HepG2 (cell line): ENCODE measurements at regions not wholly inside any gene's neighbourhood (a gene's known extent, or its start where the extent isn't known, plus 50 kb on each side); places are given as distances from the start of the nearest gene placed in this dataset.

ENCODE experiments used
- ATAC-seq: fragments of 200-7000 bp; cut with Tn5 transposase; 3 replicates; pipeline ENCODE4 v1.9.1; 2020; ENCODE audit warnings: mild to moderate bottlenecking, moderate library complexity
- BruUV-seq: library from RNA; stranded (reverse); fragments of 400-500 nt; replicated peaks from 2 replicates; lab custom pipeline; 2021; lab: Mats Ljungman, UMichigan
- CTCF ChIA-PET: fragments of 300-600 bp; formaldehyde crosslinking; extraction: SDS; loops from one replicate; lab custom pipeline; 2021; ENCODE audit warnings: low total read pairs, inconsistent platforms, low intra/inter-chr PET ratio; lab: Yijun Ruan, JAX
- POLR2A ChIA-PET: fragments of 350-600 bp; sonication (Branson Sonifier 250); formaldehyde crosslinking; loops from one replicate; lab custom pipeline; 2020; ENCODE audit warnings: antibody characterized with exemption, inconsistent platforms; lab: Yijun Ruan, JAX
- DNase-seq: peaks from one replicate; pipeline ENCODE4 v3.0.0-alpha.2; 2015; ENCODE audit warnings: low spot score
- FAIRE-seq: peaks from 3 replicates; lab custom pipeline; 2011; peaks lifted over from hg19 to GRCh38; lab: Jason Lieb, UNC
- H2AFZ ChIP-seq: one replicate; pipeline ENCODE4 v1.6.1; 2011; ENCODE audit warnings: low read length, inconsistent platforms
- H3K27ac ChIP-seq: fragments of 300-600 bp; 3 replicates; pipeline ENCODE4 v1.8.0; 2011; ENCODE audit warnings: mixed run types, mild to moderate bottlenecking, mixed read lengths, low read length, inconsistent platforms; ENCODE audit not compliant: insufficient read depth; ENCODE audit errors: extremely low read length
- H3K27me3 ChIP-seq, 2 experiments: fragments of 200-600 bp in 1 of 2; 2 replicates in 1 of 2; 3 replicates in 1 of 2; pipeline versions ENCODE4 v1.6.0 to v1.8.0; 2011; ENCODE audit warnings: low read length in 2 of 2, mild to moderate bottlenecking in 2 of 2, moderate library complexity in 2 of 2, inconsistent platforms in 1 of 2; ENCODE audit not compliant: insufficient read depth in 2 of 2, control insufficient read depth in 1 of 2
- H3K36me3 ChIP-seq, 2 experiments: fragments of 200-600 bp in 1 of 2; replicated peaks in 1 of 2; 2 replicates in 1 of 2; 3 replicates in 1 of 2; pipeline versions ENCODE4 v1.5.1 to v1.8.0; 2011; ENCODE audit warnings: low read length in 2 of 2, inconsistent platforms in 1 of 2; ENCODE audit not compliant: insufficient read depth in 2 of 2, control insufficient read depth in 1 of 2
- H3K4me1 ChIP-seq: 2 replicates; pipeline ENCODE4 v1.5.1; 2012; ENCODE audit warnings: low read length, inconsistent platforms; ENCODE audit not compliant: insufficient read depth
- H3K4me2 ChIP-seq: 2 replicates; pipeline ENCODE4 v1.6.0; 2011; ENCODE audit warnings: low read depth, low read length, inconsistent platforms
- H3K4me3 ChIP-seq, 3 experiments: fragments of 200-600 bp in 1 of 3; sonication (generic), shearing (Covaris generic) in 1 of 3; replicated peaks in 1 of 3; 2 replicates each; pipeline ENCODE4 v1.5.1; 2011 to 2016; ENCODE audit warnings: low read length in 3 of 3, inconsistent platforms in 2 of 3, low read depth in 2 of 3, mild to moderate bottlenecking in 2 of 3, control low read depth in 1 of 3, mixed read lengths in 1 of 3; ENCODE audit not compliant: insufficient read depth in 1 of 3
- H3K79me2 ChIP-seq: one replicate; pipeline ENCODE4 v1.6.1; 2011; ENCODE audit warnings: low read length, inconsistent platforms; ENCODE audit not compliant: insufficient read depth
- H3K9ac ChIP-seq: 2 replicates; pipeline ENCODE4 v1.6.0; 2011; ENCODE audit warnings: mild to moderate bottlenecking, low read depth, low read length, inconsistent platforms; ENCODE audit not compliant: insufficient read depth
- H3K9me3 ChIP-seq: 2 replicates; pipeline ENCODE4 v1.5.1; 2012; ENCODE audit warnings: mild to moderate bottlenecking, low read length
- H4K20me1 ChIP-seq: 2 replicates; pipeline ENCODE4 v1.6.0; 2011; ENCODE audit warnings: inconsistent platforms, mild to moderate bottlenecking, low read length, moderate library complexity; ENCODE audit not compliant: insufficient read depth
- ADNP ChIP-seq: sonication (generic); formaldehyde crosslinking; IDR thresholded peaks from 2 replicates; pipeline ENCODE4 v1.4.0; 2020; ENCODE audit warnings: missing genetic modification reagents
- IRF1 ChIP-seq: sonication (generic); formaldehyde crosslinking; IDR thresholded peaks from 2 replicates; pipeline ENCODE4 v1.4.0; 2020; ENCODE audit warnings: low read depth, mild to moderate bottlenecking, missing genetic modification reagents
- PHF21A ChIP-seq: sonication (generic); formaldehyde crosslinking; IDR thresholded peaks from 2 replicates; pipeline ENCODE4 v1.5.0; 2020; ENCODE audit warnings: mild to moderate bottlenecking, missing genetic modification reagents
- TAF1 ChIP-seq: sonication (generic); formaldehyde crosslinking; IDR thresholded peaks from 2 replicates; pipeline ENCODE4 v1.4.0; 2020; ENCODE audit warnings: missing genetic modification reagents
- ZNF326 ChIP-seq: sonication (generic); formaldehyde crosslinking; IDR thresholded peaks from 2 replicates; pipeline ENCODE4 v1.4.0; 2020; ENCODE audit warnings: missing genetic modification reagents, borderline replicate concordance
- ZNF343 ChIP-seq: sonication (generic); formaldehyde crosslinking; IDR thresholded peaks from 2 replicates; pipeline ENCODE4 v1.4.0; 2020; ENCODE audit warnings: mild to moderate bottlenecking, missing genetic modification reagents
- ZNF629 ChIP-seq: sonication (generic); formaldehyde crosslinking; conservative IDR thresholded peaks from 2 replicates; pipeline ENCODE4 v1.5.0; 2020; ENCODE audit warnings: missing genetic modification reagents
- ZNF678 ChIP-seq: sonication (generic); formaldehyde crosslinking; IDR thresholded peaks from 2 replicates; pipeline ENCODE4 v1.4.0; 2020; ENCODE audit warnings: mild to moderate bottlenecking, missing genetic modification reagents
- ZNF768 ChIP-seq: sonication (generic); formaldehyde crosslinking; IDR thresholded peaks from 2 replicates; pipeline ENCODE4 v1.4.0; 2020; ENCODE audit warnings: missing genetic modification reagents
- ZNF883 ChIP-seq: sonication (generic); formaldehyde crosslinking; IDR thresholded peaks from 2 replicates; pipeline ENCODE4 v1.5.1; 2020; ENCODE audit warnings: mild to moderate bottlenecking, missing genetic modification reagents; ENCODE audit errors: not compliant biosample characterization
- WGBS: methylation state at CpG from one replicate; pipeline ENCODE4 v1.1.6; 2017; ENCODE audit warnings: low lambda C conversion rate; 5-methylcytosine and 5-hydroxymethylcytosine counted together
- in situ Hi-C: cut with HindIII; loops from 2 replicates; pipeline ENCODE4 v1.10.0; 2017; ENCODE audit warnings: low pct_unique_long_range_greater_than_20kb; ENCODE audit not compliant: extremely low pct_ligation_motif_present
- intact Hi-C: fragments of 100-400 bp; cut with micrococcal nuclease; formaldehyde crosslinking; loops from one replicate; pipeline ENCODE4 v1.10.0; 2022; ENCODE audit not compliant: unreplicated experiment

DNA sequence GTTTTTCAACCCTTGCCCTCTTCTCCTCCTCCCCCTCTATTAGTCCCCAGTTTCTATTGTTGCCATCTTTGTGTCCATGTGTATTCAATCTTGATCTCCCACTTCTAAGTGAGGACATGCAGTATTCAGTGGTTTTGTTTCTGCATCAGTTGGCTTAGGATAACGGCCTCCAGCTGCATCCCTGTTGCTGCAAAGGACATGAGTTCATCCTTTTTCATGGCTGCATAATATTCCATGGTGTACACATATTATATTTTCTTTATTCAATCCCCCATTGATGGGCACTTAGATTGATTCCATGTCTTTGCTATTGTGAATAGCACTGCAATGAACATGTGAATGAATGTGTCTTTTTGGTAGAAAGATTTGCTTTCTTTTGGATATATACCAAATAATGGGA lies 190.4 kb upstream of the LYZL1 start:
- no peak overlapping the region for H3K4me2 ChIP-seq
- H3K9me3 ChIP-seq = no peaks in the 10 kb centered on the region
- FAIRE-seq = no peak
- BruUV-seq = no TSS peak
- H3K27ac ChIP-seq = no peak overlapping the region
- no peak for DNase-seq
- H2AFZ ChIP-seq = no peak overlapping the region
- in situ Hi-C loops (no loop called here), intact Hi-C loops (no loop called here)
- ChIA-PET CTCF (no interaction called here), POLR2A (no interaction called here)
- no peak for TF ChIP-seq ZNF768
- TF ChIP-seq ZNF678 (CRISPR knock-in tag) = no peak
- TF ChIP-seq ADNP (CRISPR knock-in tag) = no peak
- TF ChIP-seq IRF1 (CRISPR knock-in tag) = no peak
- TF ChIP-seq PHF21A (CRISPR knock-in tag) = no peak
- no peak for TF ChIP-seq ZNF883 (CRISPR knock-in tag)
- TF ChIP-seq TAF1 (CRISPR knock-in tag) = no peak
- no peaks in the 10 kb centered on the region for H3K27me3 ChIP-seq
- no peaks in the 10 kb centered on the region for H4K20me1 ChIP-seq
- no peaks in the 10 kb centered on the region for H3K36me3 ChIP-seq
- H3K4me1 ChIP-seq = no peaks in the 10 kb centered on the region
- H3K9ac ChIP-seq = no peak overlapping the region
- H3K79me2 ChIP-seq = no peaks in the 10 kb centered on the region
- H3K4me3 ChIP-seq = no peak overlapping the region
- ATAC-seq = no peak
- WGBS = 0% methylated on average over 1 of the region's 1 CpG

DNA sequence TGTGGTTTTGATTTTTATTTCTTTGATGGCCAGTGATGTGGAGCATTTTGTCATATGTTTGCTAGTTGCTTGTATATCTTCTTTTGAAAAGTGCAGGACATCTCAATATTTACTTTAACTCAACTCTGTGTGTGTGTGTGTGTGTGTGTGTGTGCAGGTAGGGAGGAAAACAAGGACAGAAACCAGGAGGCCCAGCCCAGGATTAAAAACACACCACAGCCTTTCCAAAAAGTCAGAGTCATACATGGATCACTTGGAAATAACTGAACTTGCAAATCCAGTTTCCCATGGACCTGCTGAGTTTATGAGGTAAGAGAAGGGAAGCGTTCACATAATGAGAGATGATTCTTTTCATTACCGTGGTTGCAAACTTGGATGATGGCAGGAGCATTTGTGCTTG lies 189.9 kb upstream of the LYZL1 start:
- intact Hi-C loops (no loop called here), in situ Hi-C loops (no loop called here)
- Histone ChIP-seq H3K9ac (no peak overlapping the region), H2AFZ (no peak overlapping the region), H3K4me1 (no peaks in the 10 kb centered on the region), H4K20me1 (no peaks in the 10 kb centered on the region), H3K27me3 (no peaks in the 10 kb centered on the region), H3K4me3 (no peak overlapping the region)
- ATAC-seq (no peak), FAIRE-seq (no peak)
- WGBS = 46% methylated on average over 2 of the region's 2 CpGs
- POLR2A ChIA-PET = no interaction called here
- no peak for TF ChIP-seq ZNF629 (CRISPR knock-in tag)
- no peak for TF ChIP-seq ZNF326 (CRISPR knock-in tag)
- no peak for TF ChIP-seq ZNF343
- TF ChIP-seq, all 625 proteins: peak for 0
- Histone ChIP-seq H3K4me2 (no peak overlapping the region), H3K79me2 (no peaks in the 10 kb centered on the region), H3K36me3 (no peaks in the 10 kb centered on the region), H3K9me3 (no peaks in the 10 kb centered on the region), H3K27ac (no peak overlapping the region)
- CTCF ChIA-PET = no interaction called here
- no peak for DNase-seq
- BruUV-seq = no TSS peak
